GM19438 (cell line): ENCODE measurements at regions not wholly inside any gene's neighbourhood (a gene's known extent, or its start where the extent isn't known, plus 50 kb on each side); places are given as distances from the start of the nearest gene placed in this dataset.

ENCODE experiments used
- ATAC-seq: cut with Tn5 transposase; IDR thresholded peaks from one replicate; pipeline ENCODE4 v1.9.1; 2021; ENCODE audit warnings: low read depth; ENCODE audit not compliant: unreplicated experiment

DNA sequence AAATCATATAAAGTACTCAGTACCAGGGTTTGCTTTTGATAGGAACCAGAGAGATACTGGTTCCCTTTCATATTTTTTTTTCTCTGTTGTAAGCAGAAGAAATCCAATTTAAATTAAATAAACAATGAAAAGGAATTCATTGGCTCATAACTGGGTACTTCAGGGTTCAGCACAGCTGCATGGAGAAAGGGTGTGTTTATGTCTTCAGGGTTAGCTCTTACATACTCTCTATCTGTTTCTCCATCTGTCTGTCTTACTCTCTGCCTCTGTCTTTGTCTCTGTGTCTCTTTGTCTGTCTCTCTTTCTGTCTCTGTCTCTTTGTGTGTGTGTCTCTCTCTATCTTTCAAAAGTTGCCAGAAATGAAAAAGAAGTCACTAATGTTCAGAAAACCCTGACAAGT, 345.9 kb downstream of the MSX2 start:
- no peak for ATAC-seq

GRCh38 chr5:175060257-175060656, 335.9 kb downstream of the MSX2 start:
- ATAC-seq = no peak

- ATAC-seq = no peak
Measured at GRCh38 chr5:175059687-175060211, 335.4 kb downstream of the MSX2 start.

GRCh38 chr5:175056831-175057230, 332.4 kb downstream of the MSX2 start:
- ATAC-seq = no peak

DNA sequence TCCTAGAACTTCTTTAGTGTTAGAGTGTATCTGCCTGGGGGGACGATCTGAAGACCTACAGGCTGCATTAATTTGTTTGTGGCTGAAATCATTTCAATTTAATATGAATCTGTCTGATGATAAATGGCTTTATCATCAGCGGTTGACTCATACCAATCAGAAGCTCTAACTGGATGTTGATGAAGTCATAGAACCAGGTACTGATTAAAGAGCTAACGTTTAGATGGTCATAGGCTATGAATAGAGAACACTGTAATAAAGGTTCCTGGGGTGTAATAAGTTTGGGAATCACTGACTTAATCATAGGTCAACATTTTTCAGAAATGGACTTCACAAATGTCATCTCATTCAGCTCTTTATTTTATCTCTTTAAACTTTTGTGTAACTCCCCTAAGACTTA, 329.9 kb downstream of the MSX2 start:
- no peak for ATAC-seq

DNA sequence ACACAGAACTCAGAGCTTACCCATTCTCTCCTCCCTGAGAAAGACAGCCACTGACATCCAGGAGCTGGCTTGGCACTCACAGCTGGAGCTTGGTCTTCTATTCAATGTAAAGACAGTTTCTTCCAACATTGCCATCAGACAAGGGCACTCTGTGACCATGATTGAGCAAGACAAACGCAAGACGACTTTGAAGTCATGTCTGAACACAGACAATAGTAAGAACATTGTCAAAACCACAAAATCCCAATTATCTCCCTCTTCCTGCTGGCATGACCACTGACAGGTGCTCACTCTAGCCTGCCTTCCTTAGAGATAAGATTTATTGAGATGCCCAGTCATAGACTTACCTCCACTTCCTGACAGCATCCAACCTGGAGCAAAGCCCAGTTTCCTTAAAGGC, 328.0 kb downstream of the MSX2 start:
- no peak for ATAC-seq

- no peak for ATAC-seq
Measured at GRCh38 chr5:175047048-175047447, 322.7 kb downstream of the MSX2 start.

GRCh38 chr5:175045820-175046219, 321.4 kb downstream of the MSX2 start:
- ATAC-seq = no peak

GRCh38 chr5:175037820-175038219, 313.4 kb downstream of the MSX2 start:
- ATAC-seq = no peak

- no peak for ATAC-seq
Measured at GRCh38 chr5:175035882-175036533, 311.6 kb downstream of the MSX2 start.

DNA sequence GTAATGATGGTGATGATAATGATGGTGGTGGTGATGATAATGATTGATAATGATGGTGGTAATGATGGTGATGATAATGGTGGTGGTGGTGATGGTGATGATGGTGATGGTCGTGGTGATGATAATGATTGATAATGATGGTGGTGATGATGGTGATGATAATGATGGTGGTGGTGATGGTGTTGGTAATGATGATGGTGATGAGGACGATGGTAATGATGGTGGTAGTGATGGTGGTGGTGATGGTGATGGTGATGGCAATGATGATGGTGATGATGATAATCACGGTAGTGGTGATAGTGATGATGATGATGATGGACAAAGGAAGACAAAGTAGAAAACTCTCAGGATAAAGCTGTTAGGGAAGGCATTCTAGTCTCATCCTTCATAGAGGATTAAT, 310.5 kb downstream of the MSX2 start:
- no peak for ATAC-seq

GRCh38 chr5:175032741-175033151, 308.4 kb downstream of the MSX2 start:
- ATAC-seq = no peak

GRCh38 chr5:175032013-175032412, 307.6 kb downstream of the MSX2 start:
- ATAC-seq = no peak

- ATAC-seq = no peak
Measured at GRCh38 chr5:175027390-175027789, 303.0 kb downstream of the MSX2 start.

- no peak for ATAC-seq
Measured at GRCh38 chr5:175025077-175025476, 300.7 kb downstream of the MSX2 start.

- no peak for ATAC-seq
Measured at GRCh38 chr5:175021841-175022625, 297.7 kb downstream of the MSX2 start.

DNA sequence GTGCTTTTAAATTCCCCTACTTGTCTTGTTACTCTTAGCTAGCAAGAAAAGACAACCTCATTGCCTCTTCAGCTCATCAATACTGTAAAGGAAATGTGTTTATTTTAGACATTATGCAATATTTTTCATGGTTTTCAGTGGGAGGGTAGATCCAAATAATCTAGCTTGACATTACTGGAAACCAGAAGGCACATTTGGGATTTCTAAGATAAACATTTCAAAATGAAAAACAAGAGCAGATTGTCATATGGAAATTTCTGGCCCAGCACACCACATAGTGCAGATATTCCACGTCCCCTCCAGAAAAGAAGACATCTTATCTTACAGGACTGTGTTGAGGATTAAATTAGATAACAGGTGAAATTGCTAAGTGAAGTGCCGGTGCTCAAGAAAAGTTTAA, 296.9 kb downstream of the MSX2 start:
- no peak for ATAC-seq

DNA sequence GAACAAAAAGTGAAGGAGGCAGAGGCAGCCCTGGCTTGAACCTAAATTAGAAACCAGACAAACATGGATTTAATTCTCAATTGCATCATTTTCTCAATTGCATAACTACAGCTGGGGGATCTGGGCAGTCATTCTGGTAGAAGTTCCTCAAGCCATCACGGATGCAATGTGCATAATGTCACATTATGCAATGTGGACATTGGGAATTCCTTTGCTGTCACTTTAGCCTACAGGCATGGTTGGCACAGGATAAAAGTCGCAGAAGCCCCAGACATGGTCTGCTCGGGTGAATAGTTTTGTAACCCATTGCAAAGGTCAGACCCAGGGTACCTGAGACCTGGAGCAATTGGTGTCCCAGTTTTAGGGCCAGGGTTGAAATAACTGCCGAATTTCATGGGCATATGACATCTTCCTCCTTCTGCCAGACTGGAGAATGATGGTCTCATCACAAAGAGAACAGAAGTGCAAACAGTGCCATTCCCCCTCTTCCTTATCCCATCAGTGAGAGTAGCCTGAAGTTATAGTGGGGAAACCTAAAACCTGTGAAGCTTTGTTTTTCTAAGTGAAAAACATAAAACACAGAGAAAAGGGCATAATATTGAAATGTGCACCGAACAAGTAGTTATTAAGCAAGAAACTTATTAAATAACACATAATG, 290.8 kb downstream of the MSX2 start:
- ATAC-seq = no peak

DNA sequence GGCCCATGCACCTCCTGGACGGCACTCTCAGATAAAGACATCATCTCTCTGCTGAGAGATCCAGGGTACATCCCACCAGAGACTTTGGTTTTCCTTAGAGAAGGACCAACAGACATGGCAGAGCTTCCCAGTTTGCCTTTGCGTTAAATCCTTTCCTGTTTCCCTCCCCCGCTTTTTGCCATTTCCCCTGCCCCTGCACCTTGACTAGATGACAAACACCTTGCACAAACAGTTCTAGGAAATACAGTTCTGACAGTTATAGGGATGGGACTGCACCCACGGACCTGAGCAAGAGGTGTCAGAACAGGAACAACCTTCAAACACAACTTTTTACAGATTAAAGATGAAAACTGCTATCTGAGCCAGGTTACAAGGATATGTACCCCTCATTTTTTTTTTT, 288.9 kb downstream of the MSX2 start:
- ATAC-seq = no peak

- no peak for ATAC-seq
Measured at GRCh38 chr5:175012267-175012666, 287.9 kb downstream of the MSX2 start.

- no peak for ATAC-seq
Measured at GRCh38 chr5:175003531-175003930, 279.1 kb downstream of the MSX2 start.
